Body of pancreas (tissue), 4 donors: ENCODE measurements at regions not wholly inside any gene's neighbourhood (a gene's known extent, or its start where the extent isn't known, plus 50 kb on each side); places are given as distances from the start of the nearest gene placed in this dataset.

Source experiments
- ATAC-seq: fragments of 150-250 bp; one replicate; pipeline ENCODE4 v1.9.1; 2016
- DNase-seq, 4 donors: peaks; one replicate each; pipeline ENCODE4 v3.0.0-alpha.2; 2019
- H3K27ac ChIP-seq, 4 donors: fragments of 200-600 bp; sonication (generic); 1 replicate in 3 of 4; 2 replicates in 1 of 4; pipeline versions ENCODE4 v1.5.1 to v1.6.1; 2016 to 2019; ENCODE audit warnings: mild to moderate bottlenecking in 1 of 4, mixed read lengths in 1 of 4, moderate library complexity in 1 of 4
- H3K27me3 ChIP-seq, 2 donors: fragments of 200-600 bp; sonication (generic); one replicate each; pipeline ENCODE4 v1.6.0; 2016; ENCODE audit warnings: mild to moderate bottlenecking in 1 of 2
- H3K36me3 ChIP-seq, 2 donors: fragments of 200-600 bp; sonication (generic); replicated peaks in 1 of 2; 2 replicates each; pipeline ENCODE4 v1.5.1; 2016; ENCODE audit warnings: low read depth in 2 of 2; ENCODE audit not compliant: insufficient read depth in 1 of 2
- H3K4me1 ChIP-seq: fragments of 200-600 bp; sonication (generic); one replicate; pipeline ENCODE4 v1.6.0; 2016
- H3K4me3 ChIP-seq, 2 donors: fragments of 200-600 bp; sonication (generic); 1 replicate in 1 of 2; 2 replicates in 1 of 2; pipeline ENCODE4 v1.5.1; 2016 to 2019
- H3K9me3 ChIP-seq, 3 donors: fragments of 200-600 bp; sonication (generic); 1 replicate in 2 of 3; 2 replicates in 1 of 3; pipeline ENCODE4 v1.5.1; 2016
- CTCF ChIP-seq, 7 experiments: fragments of 450-650 bp in 4 of 7; fragments of 200-600 bp in 3 of 7; sonication (generic) in 3 of 7; IDR thresholded peaks; one replicate each; pipeline ENCODE4 v1.5.1; 2016 to 2019; ENCODE audit warnings: antibody characterized with exemption in 7 of 7
- POLR2A ChIP-seq, 3 donors: fragments of 450-650 bp; IDR thresholded peaks; one replicate each; pipeline ENCODE4 v1.6.1; 2016; ENCODE audit warnings: antibody characterized with exemption in 3 of 3, mild to moderate bottlenecking in 2 of 3
- WGBS, 2 donors: methylation state at CpG; one replicate each; pipeline ENCODE4 v1.1.5; 2017; 5-methylcytosine and 5-hydroxymethylcytosine counted together
- intact Hi-C: fragments of 100-400 bp; cut with DNase I; formaldehyde crosslinking; loops from one replicate; pipeline ENCODE4 v1.15.1; 2023

DNA sequence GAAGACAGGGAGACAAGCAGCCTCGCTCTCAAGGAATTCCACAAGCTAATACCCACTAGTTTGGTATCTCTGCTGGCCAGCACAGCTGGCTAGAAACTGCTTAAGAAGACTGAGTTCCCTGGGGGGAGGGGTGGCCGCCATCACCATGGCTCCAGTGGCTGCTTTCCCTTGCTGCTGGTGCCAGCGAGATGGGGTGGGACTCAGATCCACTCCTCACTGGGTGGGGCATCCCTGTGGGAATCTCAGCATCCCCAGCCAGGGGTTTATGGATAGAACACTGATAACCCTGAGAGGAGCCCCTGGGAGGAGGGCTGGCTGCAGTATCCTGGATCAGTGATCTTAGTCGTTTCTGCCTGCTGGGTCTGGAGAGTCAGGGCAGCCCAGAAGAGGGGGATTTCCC, 170.6 kb upstream of the MDGA2 start:
- TF ChIP-seq POLR2A (IDR thresholded peaks at IDR 0.05) (no peak), CTCF (IDR thresholded peaks at IDR 0.05) (no peak)
- no peak for ATAC-seq
- H3K4me1 ChIP-seq, result no peaks in the 10 kb centered on the region
- intact Hi-C loops, result no loop called here
- WGBS, 2 donors, result 14 to 45% methylated on average over 1 to 4 of the region's 4 CpGs
- H3K27ac ChIP-seq, result no peak overlapping the region
- H3K27me3 ChIP-seq, result no peaks in the 10 kb centered on the region
- H3K4me3 ChIP-seq, result no peak overlapping the region
- H3K36me3 ChIP-seq, result no peaks in the 10 kb centered on the region
- DNase-seq, result no peak
- H3K9me3 ChIP-seq, result no peaks in the 10 kb centered on the region

- no peaks in the 10 kb centered on the region for H3K9me3 ChIP-seq
- ATAC-seq (no peak), DNase-seq (no peak)
- intact Hi-C loops, result no loop called here
- 64 to 69% methylated on average over 2 of the region's 2 CpGs for WGBS, 2 donors
- TF ChIP-seq CTCF (IDR thresholded peaks at IDR 0.05) (no peak), POLR2A (IDR thresholded peaks at IDR 0.05) (no peak)
- no peak overlapping the region for H3K27ac ChIP-seq
- no peaks in the 10 kb centered on the region for H3K4me1 ChIP-seq
- no peak overlapping the region for H3K4me3 ChIP-seq
- no peaks in the 10 kb centered on the region for H3K27me3 ChIP-seq
- no peaks in the 10 kb centered on the region for H3K36me3 ChIP-seq
These were observed 167.8 kb upstream of the MDGA2 start for GRCh38 chr14:47843236-47843635.

DNA sequence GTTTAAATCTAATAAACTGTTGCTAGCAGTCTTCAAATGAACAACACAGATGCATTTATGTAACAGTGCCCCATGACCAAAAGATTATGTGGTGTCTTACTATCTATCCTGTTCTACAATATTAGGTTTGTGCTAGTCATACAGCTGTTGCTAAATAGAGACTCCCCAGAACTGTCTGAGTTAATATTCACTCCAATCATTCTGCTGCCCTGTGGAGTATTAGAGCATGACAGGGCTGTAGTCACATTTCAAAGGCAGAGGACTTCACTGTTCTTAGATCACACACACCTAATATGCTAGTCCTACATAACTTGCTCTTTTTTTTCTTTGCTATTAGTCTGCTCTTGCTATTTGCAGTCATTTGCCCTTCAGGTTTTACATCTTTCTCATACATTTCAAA, 157.6 kb upstream of the MDGA2 start:
- intact Hi-C loops, result no loop called here
- Histone ChIP-seq H3K4me1 (no peaks in the 10 kb centered on the region), H3K27ac (no peak overlapping the region), H3K9me3 (no peaks in the 10 kb centered on the region), H3K27me3 (no peaks in the 10 kb centered on the region), H3K36me3 (no peaks in the 10 kb centered on the region), H3K4me3 (no peak overlapping the region)
- DNase-seq, result no peak
- TF ChIP-seq POLR2A (IDR thresholded peaks at IDR 0.05) (no peak), CTCF (IDR thresholded peaks at IDR 0.05) (no peak)
- no peak for ATAC-seq

DNA sequence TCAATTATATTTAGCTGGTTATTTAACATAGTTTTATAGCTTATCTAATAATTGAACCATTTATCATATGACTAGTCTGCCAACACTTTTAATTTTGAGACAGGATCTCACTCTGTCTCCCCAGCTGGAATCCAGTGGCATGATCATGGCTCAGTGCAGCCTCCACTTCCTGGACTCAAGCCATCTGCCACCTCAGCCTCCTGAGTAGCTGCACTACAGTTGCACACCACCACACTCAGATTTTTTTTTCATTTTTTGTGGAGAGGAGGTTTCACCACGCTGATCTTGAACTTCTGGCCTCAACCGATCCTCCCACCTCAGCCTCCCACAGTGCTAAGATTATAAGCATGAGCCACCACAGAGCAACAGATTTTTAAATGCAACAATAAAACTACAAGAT, 151.4 kb upstream of the MDGA2 start:
- Histone ChIP-seq H3K9me3 (no peaks in the 10 kb centered on the region), H3K27me3 (no peaks in the 10 kb centered on the region), H3K4me1 (no peaks in the 10 kb centered on the region), H3K36me3 (no peaks in the 10 kb centered on the region), H3K27ac (no peak overlapping the region), H3K4me3 (no peak overlapping the region)
- DNase-seq (no peak), ATAC-seq (no peak)
- intact Hi-C loops, result no loop called here
- WGBS, 2 donors, result 62 to 75% methylated on average over 2 of the region's 2 CpGs
- TF ChIP-seq CTCF (IDR thresholded peaks at IDR 0.05) (no peak), POLR2A (IDR thresholded peaks at IDR 0.05) (no peak)

DNA sequence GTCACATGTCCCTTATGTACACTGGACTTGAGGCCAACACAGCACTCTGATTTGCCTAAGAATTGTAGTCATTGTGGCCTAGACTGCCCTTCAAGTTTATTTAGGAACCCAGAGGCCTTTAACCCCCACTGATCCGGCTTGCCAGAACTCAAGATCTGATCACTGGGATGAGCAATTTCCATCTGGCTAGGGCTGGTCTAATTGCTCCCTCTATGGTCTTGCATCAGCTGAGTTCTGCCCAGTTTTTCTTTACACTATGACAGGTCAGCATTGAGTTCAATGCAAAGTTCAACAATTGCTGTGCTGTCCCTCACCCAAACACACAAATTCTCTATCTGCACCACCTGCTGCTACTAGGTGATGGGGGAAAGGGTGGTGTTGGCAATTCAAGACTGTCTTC, 146.9 kb upstream of the MDGA2 start:
- ATAC-seq (no peak), DNase-seq (no peak)

More for the DNA sequence above, 146.9 kb upstream of the MDGA2 start:
- Histone ChIP-seq H3K4me3 (no peak overlapping the region), H3K27ac (no peak overlapping the region), H3K4me1 (no peaks in the 10 kb centered on the region), H3K27me3 (no peaks in the 10 kb centered on the region), H3K36me3 (no peaks in the 10 kb centered on the region), H3K9me3 (no peaks in the 10 kb centered on the region)
- intact Hi-C loops, result no loop called here
- WGBS, 2 donors, result 50 to 72% methylated on average over 1 of the region's 1 CpG
- TF ChIP-seq POLR2A (IDR thresholded peaks at IDR 0.05) (no peak), CTCF (IDR thresholded peaks at IDR 0.05) (no peak)
